Stimulated activated naive CD4-positive, alpha-beta T cell (primary cell): ENCODE measurements at regions not wholly inside any gene's neighbourhood (a gene's known extent, or its start where the extent isn't known, plus 50 kb on each side); places are given as distances from the start of the nearest gene placed in this dataset.

Experiments used
- DNase-seq, 6 experiments: peaks; one replicate each; lab custom pipeline; 2025; lab: John Stamatoyannopoulos, UW

GRCh38 chr2:180143633-180144337 is 136.7 kb upstream of the CWC22 start:
- no peak for DNase-seq

- DNase-seq: no peak
Measured at GRCh38 chr2:180141600-180141999, 134.5 kb upstream of the CWC22 start.

GRCh38 chr2:180133736-180134135 is 126.6 kb upstream of the CWC22 start:
- DNase-seq: no peak

GRCh38 chr2:180130403-180130802 is 123.3 kb upstream of the CWC22 start:
- DNase-seq: no peak

- no peak for DNase-seq
Measured at GRCh38 chr2:180128861-180129260, 121.8 kb upstream of the CWC22 start.

GRCh38 chr2:180125245-180125962 is 118.3 kb upstream of the CWC22 start:
- DNase-seq: peak in 5 of 6 experiments; percentile 5 to 14 (median 9)

- DNase-seq: peak in 3 of 6 experiments; percentile 11 to 25 (median 21)
Measured at GRCh38 chr2:180124273-180125139, 117.4 kb upstream of the CWC22 start.

- no peak for DNase-seq
Measured at GRCh38 chr2:180122874-180123273, 115.8 kb upstream of the CWC22 start.

GRCh38 chr2:180115675-180116074 is 108.6 kb upstream of the CWC22 start:
- no peak for DNase-seq

- DNase-seq: no peak
Measured at GRCh38 chr2:180115269-180115668, 108.2 kb upstream of the CWC22 start.

GRCh38 chr2:180111901-180112300 is 104.8 kb upstream of the CWC22 start:
- DNase-seq: no peak

- no peak for DNase-seq
Measured at GRCh38 chr2:180110469-180110868, 103.4 kb upstream of the CWC22 start.

GRCh38 chr2:180101846-180102245 is 94.7 kb upstream of the CWC22 start:
- no peak for DNase-seq

- DNase-seq: no peak
Measured at GRCh38 chr2:180099308-180099707, 92.2 kb upstream of the CWC22 start.

- DNase-seq: no peak
Measured at GRCh38 chr2:180085144-180085543, 78.0 kb upstream of the CWC22 start.

- no peak for DNase-seq
Measured at GRCh38 chr2:180077295-180077906, 70.3 kb upstream of the CWC22 start.

GRCh38 chr2:180075870-180076269 is 68.8 kb upstream of the CWC22 start:
- DNase-seq: no peak

GRCh38 chr2:180071797-180072196 is 64.7 kb upstream of the CWC22 start:
- no peak for DNase-seq

- no peak for DNase-seq
Measured at GRCh38 chr2:180063494-180064092, 56.5 kb upstream of the CWC22 start.

- no peak for DNase-seq
Measured at GRCh38 chr2:180062178-180062577, 55.1 kb upstream of the CWC22 start.

- no peak for DNase-seq
Measured at GRCh38 chr2:180061546-180061945, 54.4 kb upstream of the CWC22 start.

GRCh38 chr2:180061085-180061484 is 54.0 kb upstream of the CWC22 start:
- no peak for DNase-seq
